Activated CD4-positive, alpha-beta T cell treated with anti-CD3 and anti-CD28 coated beads, Interleukin-2, amount 10 ng/mL, durations not matched to agents 24 days and 14 days (primary cell): ENCODE measurements at regions not wholly inside any gene's neighbourhood (a gene's known extent, or its start where the extent isn't known, plus 50 kb on each side); places are given as distances from the start of the nearest gene placed in this dataset.
"Not testable (repeated sequence)": the region's sequence is repeated elsewhere in the genome, so short reads cannot be mapped to it uniquely, and the experiment has no call there.

Experiments
- DNase-seq: peaks from one replicate; pipeline ENCODE4 v3.0.0; 2022
- H3K27ac Mint-ChIP-seq: one replicate; pipeline ENCODE4 v1.8.0; 2022; ENCODE audit warnings: mild to moderate bottlenecking, mixed read lengths
- H3K27me3 Mint-ChIP-seq: one replicate; pipeline ENCODE4 v1.8.0; 2022; ENCODE audit warnings: mixed read lengths
- H3K36me3 Mint-ChIP-seq: one replicate; pipeline ENCODE4 v1.8.0; 2022; ENCODE audit warnings: low read depth, mild to moderate bottlenecking, mixed read lengths
- H3K4me1 Mint-ChIP-seq: one replicate; pipeline ENCODE4 v1.8.0; 2021; ENCODE audit warnings: mixed read lengths
- H3K4me3 Mint-ChIP-seq: one replicate; pipeline ENCODE4 v1.8.0; 2022; ENCODE audit warnings: mild to moderate bottlenecking, moderate library complexity, mixed read lengths
- H3K9me3 Mint-ChIP-seq: one replicate; pipeline ENCODE4 v1.8.0; 2021; ENCODE audit warnings: mixed read lengths
- intact Hi-C: fragments of 100-400 bp; cut with micrococcal nuclease; formaldehyde crosslinking; loops from one replicate; pipeline ENCODE4 v1.15.1; 2023

DNA sequence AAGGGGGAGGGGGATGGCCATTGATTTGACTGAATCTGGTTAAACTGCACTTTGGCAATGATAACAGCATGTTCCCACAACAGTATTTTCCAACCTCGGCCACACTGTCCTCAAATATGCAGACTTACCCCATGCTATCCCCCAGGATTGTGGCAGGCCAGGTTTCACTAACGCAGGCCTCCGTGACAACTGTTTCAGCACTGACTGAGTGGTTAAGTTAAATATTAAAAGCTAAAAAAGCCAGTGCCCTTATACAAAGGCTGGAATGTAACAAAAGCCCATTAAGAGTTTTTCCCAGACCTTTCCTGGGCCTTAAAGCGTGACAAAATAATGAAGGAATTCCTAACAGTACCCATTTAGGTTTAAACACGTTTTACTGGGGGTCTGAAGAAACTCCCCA, 202.9 kb downstream of the USP25 start:
- no peak overlapping the region for H3K27ac Mint-ChIP-seq
- no peaks in the 10 kb centered on the region for H3K36me3 Mint-ChIP-seq
- H3K9me3 Mint-ChIP-seq, result no peaks in the 10 kb centered on the region
- no peaks in the 10 kb centered on the region for H3K4me1 Mint-ChIP-seq
- H3K4me3 Mint-ChIP-seq, result no peak overlapping the region
- H3K27me3 Mint-ChIP-seq, result no peaks in the 10 kb centered on the region
- no peak for DNase-seq
- intact Hi-C loops, result no loop called here

DNA sequence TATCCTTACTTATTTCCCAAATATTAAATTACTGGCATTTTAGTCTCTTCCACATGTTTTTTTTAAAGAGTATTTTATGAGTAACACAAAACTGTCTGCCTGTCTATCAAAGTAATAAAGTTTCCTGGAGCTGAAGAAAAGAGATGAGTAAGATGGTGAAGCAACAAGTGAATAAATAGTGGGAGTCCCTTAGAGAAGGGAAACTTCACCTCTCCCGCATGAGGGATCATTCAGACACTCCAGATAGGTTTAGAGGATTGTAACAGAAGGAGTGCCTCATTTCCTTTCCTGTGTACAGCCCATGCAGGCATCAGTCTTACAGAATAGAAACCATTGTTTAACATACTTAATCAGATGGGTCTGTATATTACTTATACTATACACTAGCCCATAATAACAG, 205.7 kb downstream of the USP25 start:
- Mint-ChIP-seq H3K4me1 (no peaks in the 10 kb centered on the region), H3K36me3 (no peaks in the 10 kb centered on the region), H3K4me3 (no peak overlapping the region), H3K27me3 (no peaks in the 10 kb centered on the region), H3K9me3 (no peaks in the 10 kb centered on the region), H3K27ac (no peak overlapping the region)
- no peak for DNase-seq
- intact Hi-C loops, result no loop called here

DNA sequence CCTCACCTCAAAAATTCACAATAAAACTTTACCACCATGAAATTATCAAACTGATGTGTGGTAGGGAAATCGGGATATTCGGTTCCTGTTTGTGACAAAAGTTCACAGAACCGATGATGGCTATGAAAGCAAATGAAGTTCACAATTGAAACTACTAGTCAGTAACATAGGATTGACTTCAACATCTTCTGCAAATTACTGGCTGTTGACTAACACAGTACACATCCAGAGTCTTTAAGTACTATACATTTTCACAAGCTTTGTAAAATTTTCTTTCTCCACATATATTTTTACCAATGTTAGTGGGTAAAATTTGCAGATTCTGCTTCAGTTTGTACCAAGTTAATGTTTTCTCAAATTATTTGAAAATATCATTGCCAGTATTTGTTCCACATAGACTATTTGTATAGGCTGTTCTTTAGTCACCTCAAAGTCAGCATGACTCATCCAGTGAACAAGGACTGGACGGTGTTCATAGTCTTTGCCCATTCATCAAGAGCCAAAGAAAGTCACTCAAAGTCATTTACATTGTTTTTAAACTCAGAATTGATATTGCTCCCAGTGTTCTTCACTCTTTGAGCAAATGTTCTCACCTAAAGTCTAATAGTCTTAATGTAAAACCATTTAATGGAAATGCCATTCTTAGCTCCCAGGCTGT, 213.4 kb downstream of the USP25 start:
- Mint-ChIP-seq H3K9me3 (no peaks in the 10 kb centered on the region), H3K27ac (no peak overlapping the region), H3K4me3 (no peak overlapping the region), H3K36me3 (no peaks in the 10 kb centered on the region), H3K4me1 (no peaks in the 10 kb centered on the region), H3K27me3 (no peaks in the 10 kb centered on the region)
- no peak for DNase-seq
- intact Hi-C loops, result no loop called here

DNA sequence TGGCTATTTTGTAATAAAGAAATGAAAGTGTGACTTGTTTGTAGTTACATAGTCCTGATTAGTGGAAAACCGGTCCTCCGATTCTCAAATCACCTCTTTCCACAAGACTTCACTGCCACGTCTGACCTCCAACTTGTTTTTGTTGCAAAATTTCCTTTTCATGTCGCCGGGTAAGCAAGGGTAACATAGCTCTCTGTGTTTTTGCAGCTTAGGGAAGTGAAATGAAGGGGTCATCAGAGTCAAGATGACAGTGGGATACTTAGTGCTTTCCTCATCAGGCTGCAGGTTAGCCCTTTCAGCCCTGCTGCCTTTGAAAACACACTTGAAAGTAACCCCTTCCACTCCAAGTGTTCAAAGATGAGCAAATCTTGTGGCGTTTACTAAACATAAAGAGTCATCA, 217.9 kb downstream of the USP25 start:
- intact Hi-C loops, result no loop called here
- Mint-ChIP-seq H3K36me3 (no peaks in the 10 kb centered on the region), H3K9me3 (peaks cover 5% of the 10 kb centered on the region), H3K4me1 (no peaks in the 10 kb centered on the region), H3K4me3 (no peak overlapping the region), H3K27ac (no peak overlapping the region), H3K27me3 (no peaks in the 10 kb centered on the region)
- no peak for DNase-seq

DNA sequence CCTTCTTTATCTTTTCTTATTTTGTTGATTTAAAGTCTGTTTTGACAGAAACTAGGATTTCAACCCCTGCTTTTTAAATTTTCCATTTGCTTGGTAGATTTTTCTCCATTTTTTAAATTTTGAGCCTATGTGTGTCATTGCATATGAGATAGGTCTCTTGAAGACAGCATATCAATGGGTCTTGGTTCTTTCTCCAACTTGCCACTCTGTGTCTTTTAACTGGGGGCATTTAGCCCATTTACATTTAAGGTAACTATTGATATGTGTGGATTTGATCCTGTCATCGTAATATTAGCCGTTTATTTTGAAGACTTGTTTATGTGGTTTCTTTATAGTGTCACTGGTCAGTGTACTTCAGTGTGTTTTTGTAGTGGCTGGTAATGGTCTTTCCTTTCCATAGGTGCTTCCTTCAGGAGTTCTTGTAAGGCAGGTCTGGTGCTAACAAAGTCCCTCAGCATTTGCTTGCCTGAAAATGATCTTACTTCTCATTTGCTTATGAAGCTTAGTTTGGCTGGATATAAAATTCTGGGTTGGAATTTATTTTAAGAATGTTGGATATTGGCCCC, 223.9 kb downstream of the USP25 start:
- Mint-ChIP-seq H3K36me3 (no peaks in the 10 kb centered on the region), H3K9me3 (peaks cover 14% of the 10 kb centered on the region), H3K4me1 (no peaks in the 10 kb centered on the region), H3K27ac (no peak overlapping the region), H3K4me3 (no peak overlapping the region), H3K27me3 (no peaks in the 10 kb centered on the region)
- no peak for DNase-seq
- intact Hi-C loops, result no loop called here

DNA sequence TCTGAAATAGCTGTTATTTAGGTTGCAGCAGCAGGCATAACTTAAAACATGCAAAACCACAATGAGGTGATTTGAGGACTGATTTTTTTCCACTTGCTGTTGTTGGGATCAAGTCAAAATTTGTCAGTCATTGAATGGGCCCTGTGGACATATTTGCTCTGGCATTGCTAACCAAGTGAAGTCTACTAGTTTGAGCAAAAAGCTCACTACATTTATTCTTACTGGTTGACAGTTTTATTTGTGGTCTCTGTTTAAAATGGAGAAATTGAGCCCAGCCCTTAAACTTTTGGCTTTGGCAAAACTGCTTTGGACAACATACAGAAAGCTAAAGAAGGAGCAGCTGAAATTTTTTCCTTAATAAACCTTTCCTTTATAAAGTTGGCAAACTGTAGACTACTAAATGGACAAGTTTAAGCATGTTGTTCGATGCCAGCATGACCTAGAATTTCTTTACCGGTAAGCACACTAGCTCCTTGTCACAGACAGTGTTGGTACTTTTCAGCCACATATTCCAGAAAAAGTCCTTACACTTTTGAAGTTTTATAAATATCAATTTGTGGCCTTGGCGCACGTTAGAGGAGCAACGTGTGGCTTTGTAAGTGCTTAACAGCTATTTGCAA, 234.6 kb downstream of the USP25 start:
- Mint-ChIP-seq H3K27me3 (peaks cover 2% of the 10 kb centered on the region), H3K4me3 (no peak overlapping the region), H3K27ac (no peak overlapping the region), H3K4me1 (no peaks in the 10 kb centered on the region), H3K9me3 (peaks cover 3% of the 10 kb centered on the region), H3K36me3 (no peaks in the 10 kb centered on the region)
- intact Hi-C loops, result no loop called here
- DNase-seq, result no peak

DNA sequence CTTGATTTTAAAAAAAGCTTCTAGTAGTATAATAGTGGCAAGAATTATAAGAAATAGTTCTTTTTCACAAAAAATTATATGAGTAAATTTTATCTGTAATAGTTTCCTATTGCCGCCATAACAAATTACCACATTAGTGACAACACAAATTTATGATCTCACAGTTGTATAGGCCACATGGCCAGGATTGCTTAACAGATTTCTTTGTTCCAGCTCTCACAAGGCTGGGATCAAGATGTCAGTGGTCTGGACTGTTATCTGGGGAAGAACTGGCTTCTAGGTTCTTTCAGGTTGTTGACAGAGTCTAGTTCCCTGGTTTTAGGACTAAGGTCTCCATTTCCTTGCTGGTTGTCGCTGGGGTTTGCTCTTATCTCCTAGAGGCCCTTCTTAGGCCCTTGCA, 236.4 kb downstream of the USP25 start:
- Mint-ChIP-seq H3K27me3 (peaks cover 2% of the 10 kb centered on the region), H3K27ac (no peak overlapping the region), H3K9me3 (peaks cover 3% of the 10 kb centered on the region), H3K4me3 (no peak overlapping the region), H3K36me3 (no peaks in the 10 kb centered on the region), H3K4me1 (no peaks in the 10 kb centered on the region)
- intact Hi-C loops, result no loop called here
- no peak for DNase-seq

DNA sequence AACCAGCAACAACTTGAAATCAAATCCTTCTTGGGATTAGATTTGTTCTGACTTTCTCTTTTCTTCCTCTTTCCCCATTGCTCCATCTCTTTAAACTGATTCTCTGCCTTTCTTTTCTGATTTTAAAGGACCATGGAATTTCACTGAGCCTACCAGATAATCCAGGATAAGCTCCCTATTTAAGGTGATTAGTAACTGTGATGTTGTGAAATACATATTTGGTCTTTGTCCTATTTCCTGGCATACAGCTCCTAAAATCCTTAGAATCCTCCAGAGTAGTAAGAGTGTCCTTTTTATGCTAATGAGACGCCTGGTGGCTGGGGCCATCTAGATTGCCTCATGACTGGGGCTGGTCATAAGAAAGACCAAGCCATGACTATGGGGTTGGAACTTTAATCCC, 236.9 kb downstream of the USP25 start:
- no peak for DNase-seq
- H3K27ac Mint-ChIP-seq, result no peak overlapping the region
- intact Hi-C loops, result no loop called here
- no peaks in the 10 kb centered on the region for H3K4me1 Mint-ChIP-seq
- H3K27me3 Mint-ChIP-seq, result peaks cover 2% of the 10 kb centered on the region
- no peaks in the 10 kb centered on the region for H3K36me3 Mint-ChIP-seq
- no peak overlapping the region for H3K4me3 Mint-ChIP-seq
- H3K9me3 Mint-ChIP-seq, result peaks cover 3% of the 10 kb centered on the region

DNA sequence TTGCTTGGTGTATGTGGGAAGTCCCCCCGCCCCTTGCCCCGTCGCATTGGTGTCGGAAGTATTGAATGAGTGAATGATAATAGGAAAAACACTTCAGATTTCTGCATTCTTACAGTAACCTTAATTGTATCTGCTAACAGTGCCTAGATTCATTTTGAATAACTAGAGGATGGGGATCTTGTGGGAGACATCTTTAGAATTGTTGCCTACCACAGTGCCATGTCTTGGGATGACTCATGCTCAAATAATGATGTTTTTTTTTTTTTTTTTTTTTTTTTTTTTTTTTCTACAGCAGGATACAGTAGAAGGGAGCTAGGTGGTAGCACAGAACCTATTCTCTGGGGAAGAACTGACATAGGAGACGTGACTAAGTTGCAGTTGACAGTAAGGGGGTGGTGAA, 237.9 kb downstream of the USP25 start:
- Mint-ChIP-seq H3K9me3 (peaks cover 3% of the 10 kb centered on the region), H3K4me3 (no peak overlapping the region), H3K27me3 (peaks cover 2% of the 10 kb centered on the region), H3K36me3 (no peaks in the 10 kb centered on the region), H3K4me1 (no peaks in the 10 kb centered on the region), H3K27ac (no peak overlapping the region)
- DNase-seq, result no peak
- intact Hi-C loops, result no loop called here

DNA sequence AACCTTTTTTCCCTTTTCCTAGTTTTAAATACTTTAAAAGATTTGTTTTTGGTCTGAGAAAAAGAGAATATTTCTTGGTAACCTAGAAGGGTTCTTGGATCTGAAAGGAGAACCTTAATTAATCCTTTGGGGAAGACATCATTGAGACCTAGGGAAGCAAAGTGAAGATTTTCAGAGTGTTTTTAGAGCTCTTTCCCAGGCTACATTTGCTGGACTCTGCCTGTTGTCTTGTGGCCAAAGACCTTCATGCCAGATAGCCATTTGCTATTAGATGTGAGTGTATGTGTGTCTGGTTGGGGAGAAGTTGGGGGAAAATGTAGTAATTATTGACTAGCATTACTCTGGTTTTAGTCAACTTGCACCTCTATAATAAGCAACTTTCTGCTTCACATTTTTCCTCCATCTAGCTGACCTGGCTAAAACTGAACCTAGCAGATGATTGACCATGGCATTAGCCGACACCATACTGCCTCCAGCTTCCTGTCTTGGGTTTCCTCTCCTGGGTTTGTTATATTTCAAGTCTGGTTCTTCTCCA, 239.1 kb downstream of the USP25 start:
- H3K36me3 Mint-ChIP-seq, result no peaks in the 10 kb centered on the region
- H3K9me3 Mint-ChIP-seq, result peaks cover 3% of the 10 kb centered on the region
- no peak overlapping the region for H3K27ac Mint-ChIP-seq
- no peak overlapping the region for H3K4me3 Mint-ChIP-seq
- DNase-seq, result no peak
- peaks cover 2% of the 10 kb centered on the region for H3K27me3 Mint-ChIP-seq
- H3K4me1 Mint-ChIP-seq, result no peaks in the 10 kb centered on the region
- intact Hi-C loops, result no loop called here

DNA sequence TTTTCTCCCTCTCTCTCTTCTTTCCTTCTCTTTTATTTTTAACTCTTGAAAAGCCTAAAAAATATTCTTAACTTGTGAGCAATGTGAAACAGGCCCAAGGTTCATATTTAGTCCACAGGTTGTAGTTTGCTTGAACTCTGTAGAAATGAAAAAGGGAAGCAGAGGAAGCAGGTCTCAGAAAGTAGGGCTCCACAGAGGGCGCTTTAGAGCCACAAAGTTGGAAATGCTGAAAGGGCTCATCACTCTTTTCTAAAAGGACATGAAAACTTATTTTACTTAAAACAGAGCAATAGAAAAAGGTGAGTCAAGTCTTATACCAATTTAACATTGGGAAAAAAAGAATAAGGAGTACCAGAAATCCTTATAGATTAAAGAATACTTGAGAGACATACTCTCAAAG, 247.0 kb downstream of the USP25 start:
- H3K27ac Mint-ChIP-seq, result no peak overlapping the region
- no peak for DNase-seq
- H3K9me3 Mint-ChIP-seq, result no peaks in the 10 kb centered on the region
- no peaks in the 10 kb centered on the region for H3K4me1 Mint-ChIP-seq
- H3K36me3 Mint-ChIP-seq, result no peaks in the 10 kb centered on the region
- H3K4me3 Mint-ChIP-seq, result no peak overlapping the region
- intact Hi-C loops, result no loop called here
- H3K27me3 Mint-ChIP-seq, result no peaks in the 10 kb centered on the region

DNA sequence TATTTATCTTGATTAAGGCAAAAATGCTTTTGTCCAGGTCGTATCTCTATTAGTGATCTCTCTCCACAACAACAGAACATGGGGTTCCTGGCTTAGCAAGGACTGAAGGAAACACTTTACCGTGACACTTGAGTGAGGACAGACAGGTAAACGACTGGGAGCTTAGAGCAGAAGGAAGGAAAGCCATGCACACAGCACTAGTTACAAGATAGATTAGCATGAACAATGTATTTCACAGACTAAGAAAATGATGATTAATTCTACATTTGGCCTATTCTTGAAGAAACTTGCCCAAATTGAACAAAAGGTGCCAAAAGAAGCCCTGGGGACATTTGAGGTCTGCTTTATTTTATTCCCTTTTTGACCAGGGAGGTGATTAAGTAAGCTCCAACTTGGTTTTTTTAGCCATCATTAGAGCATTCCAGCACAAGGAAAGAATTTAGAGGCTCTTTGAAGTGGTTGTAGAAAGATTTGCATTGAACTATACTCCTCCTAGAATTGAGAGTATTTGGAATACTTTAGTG, 248.5 kb downstream of the USP25 start:
- intact Hi-C loops, result no loop called here
- no peaks in the 10 kb centered on the region for H3K4me1 Mint-ChIP-seq
- no peaks in the 10 kb centered on the region for H3K9me3 Mint-ChIP-seq
- no peaks in the 10 kb centered on the region for H3K36me3 Mint-ChIP-seq
- H3K27ac Mint-ChIP-seq, result no peak overlapping the region
- no peaks in the 10 kb centered on the region for H3K27me3 Mint-ChIP-seq
- no peak overlapping the region for H3K4me3 Mint-ChIP-seq
- DNase-seq, result no peak

DNA sequence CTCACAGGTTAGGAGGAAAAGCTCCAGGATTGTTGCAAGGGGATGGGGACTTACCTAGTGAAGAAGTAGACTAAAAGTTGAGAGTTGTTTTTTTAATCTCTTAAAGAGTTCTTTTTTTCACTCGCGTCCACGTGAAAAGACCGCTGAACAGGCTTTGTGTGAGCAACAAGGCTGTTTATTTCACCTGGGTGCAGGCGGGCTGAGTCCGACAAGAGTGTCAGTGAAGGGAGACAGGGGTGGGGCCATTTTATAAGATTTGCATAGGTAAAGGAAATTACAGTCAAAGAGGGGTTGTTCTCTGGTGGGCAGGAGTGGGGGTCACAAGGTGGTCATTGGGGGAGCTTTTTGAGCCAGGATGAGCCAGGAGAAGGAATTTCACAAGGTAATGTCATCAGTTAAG, 249.7 kb downstream of the USP25 start:
- H3K27ac Mint-ChIP-seq, intact Hi-C loops, H3K9me3 Mint-ChIP-seq, H3K36me3 Mint-ChIP-seq, DNase-seq, H3K27me3 Mint-ChIP-seq, H3K4me3 Mint-ChIP-seq, H3K4me1 Mint-ChIP-seq: not testable (repeated sequence)

DNA sequence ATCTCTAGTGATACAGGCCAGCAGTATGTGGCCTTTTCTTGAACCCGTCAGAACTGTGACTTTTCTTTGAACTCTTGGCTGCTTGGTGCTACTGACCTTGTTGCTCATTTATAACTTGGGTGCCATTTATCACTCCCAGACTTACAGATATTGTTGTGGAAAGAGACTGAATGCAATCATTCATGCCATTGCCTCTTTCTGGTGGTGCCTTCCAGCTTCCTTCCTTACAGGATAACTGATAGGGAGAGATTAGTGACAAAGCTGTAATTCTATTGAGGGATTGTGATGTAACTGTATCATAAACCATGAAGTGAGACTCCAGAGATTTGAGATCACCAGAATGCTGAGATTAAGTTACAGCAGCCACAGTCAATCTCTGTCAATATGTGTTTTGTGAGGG, 256.5 kb downstream of the USP25 start:
- no peaks in the 10 kb centered on the region for H3K27me3 Mint-ChIP-seq
- H3K4me1 Mint-ChIP-seq, result no peaks in the 10 kb centered on the region
- no peak overlapping the region for H3K4me3 Mint-ChIP-seq
- no peak for DNase-seq
- intact Hi-C loops, result no loop called here
- H3K27ac Mint-ChIP-seq, result no peak overlapping the region
- H3K9me3 Mint-ChIP-seq, result no peaks in the 10 kb centered on the region
- no peaks in the 10 kb centered on the region for H3K36me3 Mint-ChIP-seq
